Endothelial cell (in vitro differentiated cells): ENCODE measurements at regions not wholly inside any gene's neighbourhood (a gene's known extent, or its start where the extent isn't known, plus 50 kb on each side); places are given as distances from the start of the nearest gene placed in this dataset.

Experiments
- DNase-seq: peaks from one replicate; pipeline ENCODE4 v3.0.0; 2021; ENCODE audit warnings: low spot score
- H3K27ac Mint-ChIP-seq: one replicate; pipeline ENCODE4 v1.8.0; 2021; ENCODE audit warnings: mixed read lengths, inconsistent platforms; ENCODE audit not compliant: unreplicated experiment
- H3K27me3 Mint-ChIP-seq: one replicate; pipeline ENCODE4 v1.8.0; 2021; ENCODE audit warnings: mild to moderate bottlenecking, moderate library complexity, mixed read lengths, inconsistent platforms; ENCODE audit not compliant: unreplicated experiment
- H3K36me3 Mint-ChIP-seq: one replicate; pipeline ENCODE4 v1.8.0; 2021; ENCODE audit warnings: mild to moderate bottlenecking, low read depth, mixed read lengths, inconsistent platforms; ENCODE audit not compliant: unreplicated experiment
- H3K4me1 Mint-ChIP-seq: one replicate; pipeline ENCODE4 v1.8.0; 2021; ENCODE audit warnings: mild to moderate bottlenecking, mixed read lengths, inconsistent platforms; ENCODE audit not compliant: unreplicated experiment
- H3K4me3 Mint-ChIP-seq: one replicate; pipeline ENCODE4 v1.8.0; 2021; ENCODE audit warnings: mild to moderate bottlenecking, mixed read lengths, inconsistent platforms; ENCODE audit not compliant: unreplicated experiment
- H3K9me3 Mint-ChIP-seq: one replicate; pipeline ENCODE4 v1.8.0; 2021; ENCODE audit warnings: mixed read lengths, inconsistent platforms; ENCODE audit not compliant: unreplicated experiment
- TF ChIP-seq, protein P1 (sequence below): fragments of 200-600 bp; sonication (generic); IDR thresholded peaks from one replicate; pipeline ENCODE4 v1.5.0; 2021; ENCODE audit warnings: antibody characterized with exemption; ENCODE audit not compliant: unreplicated experiment

DNA sequence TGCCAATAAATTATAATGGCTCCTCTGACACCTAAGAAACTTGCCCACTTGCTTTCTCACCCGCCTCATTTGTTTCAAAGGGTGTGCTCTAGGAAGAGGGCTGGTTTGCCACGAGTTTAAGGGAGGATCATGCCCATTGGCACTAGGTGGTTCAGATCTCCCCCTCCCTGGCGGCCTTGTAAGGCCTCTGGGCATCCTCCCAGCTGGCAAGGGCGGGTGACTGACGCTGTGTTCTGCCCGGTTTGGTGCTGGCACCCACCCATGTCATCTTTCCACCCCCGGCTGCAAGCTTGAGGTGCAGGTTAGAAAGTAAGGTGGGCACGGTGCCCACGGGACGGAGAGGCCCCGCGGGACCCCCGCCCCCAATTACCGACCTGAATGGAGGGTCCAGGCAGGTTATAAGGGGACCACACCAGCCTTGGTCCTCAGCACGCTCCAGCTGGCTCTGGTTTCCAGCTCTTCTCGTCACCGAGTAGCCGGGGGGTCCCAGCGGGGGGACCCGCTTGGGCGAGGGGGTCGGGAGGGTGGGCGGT, 90.4 kb downstream of the PTPRS start:
- no peak overlapping the region for H3K4me3 Mint-ChIP-seq
- no peak overlapping the region for H3K27ac Mint-ChIP-seq
- DNase-seq = no peak
- TF ChIP-seq, protein P1, sequence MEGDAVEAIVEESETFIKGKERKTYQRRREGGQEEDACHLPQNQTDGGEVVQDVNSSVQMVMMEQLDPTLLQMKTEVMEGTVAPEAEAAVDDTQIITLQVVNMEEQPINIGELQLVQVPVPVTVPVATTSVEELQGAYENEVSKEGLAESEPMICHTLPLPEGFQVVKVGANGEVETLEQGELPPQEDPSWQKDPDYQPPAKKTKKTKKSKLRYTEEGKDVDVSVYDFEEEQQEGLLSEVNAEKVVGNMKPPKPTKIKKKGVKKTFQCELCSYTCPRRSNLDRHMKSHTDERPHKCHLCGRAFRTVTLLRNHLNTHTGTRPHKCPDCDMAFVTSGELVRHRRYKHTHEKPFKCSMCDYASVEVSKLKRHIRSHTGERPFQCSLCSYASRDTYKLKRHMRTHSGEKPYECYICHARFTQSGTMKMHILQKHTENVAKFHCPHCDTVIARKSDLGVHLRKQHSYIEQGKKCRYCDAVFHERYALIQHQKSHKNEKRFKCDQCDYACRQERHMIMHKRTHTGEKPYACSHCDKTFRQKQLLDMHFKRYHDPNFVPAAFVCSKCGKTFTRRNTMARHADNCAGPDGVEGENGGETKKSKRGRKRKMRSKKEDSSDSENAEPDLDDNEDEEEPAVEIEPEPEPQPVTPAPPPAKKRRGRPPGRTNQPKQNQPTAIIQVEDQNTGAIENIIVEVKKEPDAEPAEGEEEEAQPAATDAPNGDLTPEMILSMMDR = no peak
- H3K36me3 Mint-ChIP-seq = peaks cover 16% of the 10 kb centered on the region
- no peaks in the 10 kb centered on the region for H3K9me3 Mint-ChIP-seq
- peaks cover under 1% of the 10 kb centered on the region for H3K27me3 Mint-ChIP-seq
- H3K4me1 Mint-ChIP-seq = peaks cover 17% of the 10 kb centered on the region

DNA sequence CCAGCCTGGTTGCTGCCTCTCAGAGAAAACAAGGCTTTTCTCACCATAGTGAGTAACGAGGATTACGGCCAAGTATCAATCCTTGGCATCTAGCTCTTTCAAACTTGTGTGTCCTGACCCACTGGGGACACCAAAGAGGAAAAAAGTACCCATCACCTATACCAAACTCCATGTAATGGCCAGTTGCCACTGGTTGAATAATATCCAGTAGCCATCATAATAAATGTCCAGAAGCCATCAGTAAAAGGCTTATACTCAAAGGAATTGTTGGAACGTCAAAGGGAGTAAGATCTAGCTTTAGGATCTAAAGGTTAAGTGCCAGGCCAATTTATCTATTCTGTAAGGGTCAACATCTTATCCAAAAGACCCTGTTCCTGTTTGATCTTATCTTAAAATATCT, 91.1 kb downstream of the PTPRS start:
- Mint-ChIP-seq H3K27me3 (no peaks in the 10 kb centered on the region), H3K4me1 (peaks cover 17% of the 10 kb centered on the region), H3K9me3 (no peaks in the 10 kb centered on the region), H3K4me3 (no peak overlapping the region), H3K36me3 (peaks cover 9% of the 10 kb centered on the region), H3K27ac (no peak overlapping the region)
- TF ChIP-seq, protein P1 = no peak
- DNase-seq = no peak

DNA sequence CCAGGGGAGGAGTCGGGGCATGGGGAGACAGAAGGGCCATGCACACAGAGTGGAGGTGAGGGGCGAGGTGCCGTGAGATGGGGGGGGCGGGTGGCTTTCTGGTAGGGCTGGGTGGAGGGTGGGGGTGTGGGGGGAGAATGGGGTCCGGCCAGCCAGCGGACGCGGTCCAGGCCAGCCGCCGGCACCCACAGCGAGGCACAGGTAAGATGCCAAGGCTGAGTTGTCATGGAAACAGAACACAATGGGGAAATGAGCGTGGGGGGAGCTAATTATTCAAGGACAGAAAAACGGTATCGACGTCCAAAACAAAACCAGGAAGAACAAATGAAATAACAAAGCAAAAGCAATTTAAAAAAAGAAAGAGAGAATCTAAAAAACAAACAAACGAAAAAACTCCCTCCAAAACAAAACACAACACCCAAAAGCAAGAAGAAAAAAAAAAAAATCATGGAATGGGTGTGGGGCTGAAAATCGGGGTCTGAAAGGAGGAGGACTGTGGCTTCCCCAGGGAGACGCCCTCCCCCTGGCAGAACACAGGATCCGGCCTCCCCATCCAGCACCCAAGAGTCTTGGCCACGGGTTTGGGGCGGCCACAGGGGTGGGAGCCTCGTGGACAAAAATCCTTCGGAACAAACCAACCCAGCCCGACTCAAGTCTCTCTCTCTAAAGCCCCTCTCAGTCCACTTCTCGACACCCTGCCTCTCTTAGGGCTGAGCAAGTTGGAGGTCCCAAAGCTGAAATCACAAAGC, 92.5 kb downstream of the PTPRS start:
- no peaks in the 10 kb centered on the region for H3K9me3 Mint-ChIP-seq
- peak overlapping the region; percentile 21 for H3K4me3 Mint-ChIP-seq
- H3K27ac Mint-ChIP-seq = peak overlapping the region; percentile 72
- H3K36me3 Mint-ChIP-seq = peaks cover 4% of the 10 kb centered on the region
- TF ChIP-seq, protein P1 = no peak
- no peaks in the 10 kb centered on the region for H3K27me3 Mint-ChIP-seq
- DNase-seq = no peak
- H3K4me1 Mint-ChIP-seq = peaks cover 17% of the 10 kb centered on the region

DNA sequence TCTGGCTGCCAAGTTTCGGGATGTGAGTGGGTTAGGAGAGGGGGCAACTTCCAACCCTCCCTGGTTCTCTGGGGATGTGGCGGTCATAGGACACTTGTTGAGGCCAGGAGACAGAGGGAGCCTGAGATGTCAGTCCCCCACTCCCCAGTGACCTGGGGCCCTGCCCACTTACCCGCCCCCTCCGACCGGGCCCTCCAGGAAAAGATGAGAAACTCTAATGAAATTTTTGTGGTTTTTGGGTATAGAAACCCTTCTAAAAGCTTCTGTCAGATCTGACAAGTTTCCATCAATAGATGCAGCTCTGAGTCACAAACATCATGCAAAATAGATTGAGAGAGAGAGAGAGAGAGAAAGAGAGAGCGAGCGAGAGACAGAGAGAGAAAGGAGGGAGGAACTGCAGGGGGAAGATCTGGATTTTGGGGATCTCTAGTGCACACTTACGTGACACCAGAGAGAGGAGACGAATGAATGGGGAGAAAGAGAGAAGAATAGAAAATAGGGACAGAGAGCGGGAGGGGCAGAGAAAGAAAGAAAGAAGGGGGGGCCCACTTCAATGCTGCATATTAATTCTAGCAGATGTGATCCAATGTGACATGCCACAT, 94.0 kb downstream of the PTPRS start:
- Mint-ChIP-seq H3K4me3 (no peak overlapping the region), H3K27ac (no peak overlapping the region), H3K27me3 (no peaks in the 10 kb centered on the region), H3K9me3 (no peaks in the 10 kb centered on the region), H3K4me1 (peaks cover 17% of the 10 kb centered on the region), H3K36me3 (peaks cover 4% of the 10 kb centered on the region)
- TF ChIP-seq, protein P1 = no peak
- DNase-seq = no peak
